ENCODE measurements at regions not wholly inside any gene's neighbourhood (a gene's known extent, or its start where the extent isn't known, plus 50 kb on each side); places are given as distances from the start of the nearest gene placed in this dataset.

DNA sequence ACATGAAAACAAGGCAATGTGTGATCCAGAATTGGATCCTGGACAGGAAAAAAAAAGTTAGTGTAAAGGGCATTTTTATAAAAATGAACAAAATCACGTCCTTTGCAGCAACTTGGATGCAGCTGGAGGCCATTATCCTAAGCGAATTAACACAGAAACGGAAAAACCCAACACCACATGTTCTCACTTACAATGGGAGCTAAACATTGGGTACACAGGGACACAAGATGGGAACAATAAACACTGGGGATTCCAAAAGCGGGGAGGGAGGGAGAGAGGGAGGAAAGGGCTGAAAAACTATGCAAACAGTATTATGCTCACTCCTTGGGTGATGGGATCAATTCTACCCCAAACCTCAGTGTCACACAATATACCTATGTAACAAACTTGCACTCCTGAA, 91.4 kb upstream of the BTBD3 start:
- TF ChIP-seq, protein P1, sequence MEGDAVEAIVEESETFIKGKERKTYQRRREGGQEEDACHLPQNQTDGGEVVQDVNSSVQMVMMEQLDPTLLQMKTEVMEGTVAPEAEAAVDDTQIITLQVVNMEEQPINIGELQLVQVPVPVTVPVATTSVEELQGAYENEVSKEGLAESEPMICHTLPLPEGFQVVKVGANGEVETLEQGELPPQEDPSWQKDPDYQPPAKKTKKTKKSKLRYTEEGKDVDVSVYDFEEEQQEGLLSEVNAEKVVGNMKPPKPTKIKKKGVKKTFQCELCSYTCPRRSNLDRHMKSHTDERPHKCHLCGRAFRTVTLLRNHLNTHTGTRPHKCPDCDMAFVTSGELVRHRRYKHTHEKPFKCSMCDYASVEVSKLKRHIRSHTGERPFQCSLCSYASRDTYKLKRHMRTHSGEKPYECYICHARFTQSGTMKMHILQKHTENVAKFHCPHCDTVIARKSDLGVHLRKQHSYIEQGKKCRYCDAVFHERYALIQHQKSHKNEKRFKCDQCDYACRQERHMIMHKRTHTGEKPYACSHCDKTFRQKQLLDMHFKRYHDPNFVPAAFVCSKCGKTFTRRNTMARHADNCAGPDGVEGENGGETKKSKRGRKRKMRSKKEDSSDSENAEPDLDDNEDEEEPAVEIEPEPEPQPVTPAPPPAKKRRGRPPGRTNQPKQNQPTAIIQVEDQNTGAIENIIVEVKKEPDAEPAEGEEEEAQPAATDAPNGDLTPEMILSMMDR (IDR thresholded peaks at IDR 0.05): no peak
- Histone ChIP-seq H3K4me1 (ENCODE audit: control insufficient read depth in 1 of 2, insufficient read depth in 1 of 2, low read depth in 1 of 2, low read length in 1 of 2) (no peaks in the 10 kb centered on the region), H3K27me3 (no peaks in the 10 kb centered on the region), H3K36me3 (no peaks in the 10 kb centered on the region), H3K4me3 (ENCODE audit: low read depth in 1 of 2, low read length in 1 of 2) (no peak overlapping the region), H3K27ac (no peak overlapping the region), H3K9me3 (no peaks in the 10 kb centered on the region)

- no peaks in the 10 kb centered on the region for H3K36me3 ChIP-seq
- TF ChIP-seq, protein P1 (IDR thresholded peaks at IDR 0.05): no peak
These were observed 85.3 kb upstream of the BTBD3 start for GRCh38 chr20:11832397-11832796.

GRCh38 chr20:11832851-11833250, 84.8 kb upstream of the BTBD3 start:
- Histone ChIP-seq H3K9me3 (no peaks in the 10 kb centered on the region), H3K36me3 (no peaks in the 10 kb centered on the region), H3K4me1 (ENCODE audit: control insufficient read depth in 1 of 2, insufficient read depth in 1 of 2, low read depth in 1 of 2, low read length in 1 of 2) (no peaks in the 10 kb centered on the region), H3K27me3 (no peaks in the 10 kb centered on the region), H3K4me3 (ENCODE audit: low read depth in 1 of 2, low read length in 1 of 2) (no peak overlapping the region), H3K27ac (no peak overlapping the region)
- TF ChIP-seq, protein P1 (IDR thresholded peaks at IDR 0.05): no peak

More at GRCh38 chr20:11832397-11832796, 85.3 kb upstream of the BTBD3 start:
- Histone ChIP-seq H3K4me3 (ENCODE audit: low read depth in 1 of 2, low read length in 1 of 2) (no peak overlapping the region), H3K9me3 (no peaks in the 10 kb centered on the region), H3K27me3 (no peaks in the 10 kb centered on the region), H3K4me1 (ENCODE audit: control insufficient read depth in 1 of 2, insufficient read depth in 1 of 2, low read depth in 1 of 2, low read length in 1 of 2) (no peaks in the 10 kb centered on the region), H3K27ac (no peak overlapping the region)

DNA sequence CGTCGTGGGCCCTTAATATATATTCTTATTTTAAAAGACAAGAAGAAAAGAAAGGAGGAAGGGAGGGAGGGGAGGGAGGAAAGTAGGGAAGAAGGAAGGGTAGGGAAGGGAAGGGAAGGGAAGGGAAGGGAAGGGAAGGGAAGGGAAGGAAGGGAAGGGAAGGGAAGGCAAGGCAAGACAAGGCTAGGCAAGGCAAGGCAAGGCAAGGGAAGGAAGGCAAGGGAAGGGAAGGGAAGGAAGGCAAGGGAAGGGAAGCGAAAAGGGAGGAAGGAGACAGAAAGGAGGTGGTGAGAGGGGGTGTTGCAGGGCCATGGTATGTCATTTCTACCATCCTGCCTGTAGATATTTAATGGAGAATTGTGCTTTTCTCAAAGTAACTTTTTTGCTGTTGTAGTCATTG, 83.9 kb upstream of the BTBD3 start:
- Histone ChIP-seq H3K27ac (no peak overlapping the region), H3K4me3 (ENCODE audit: low read depth in 1 of 2, low read length in 1 of 2) (no peak overlapping the region), H3K36me3 (no peaks in the 10 kb centered on the region), H3K4me1 (ENCODE audit: control insufficient read depth in 1 of 2, insufficient read depth in 1 of 2, low read depth in 1 of 2, low read length in 1 of 2) (no peaks in the 10 kb centered on the region), H3K27me3 (no peaks in the 10 kb centered on the region), H3K9me3 (no peaks in the 10 kb centered on the region)
- TF ChIP-seq, protein P1 (IDR thresholded peaks at IDR 0.05): no peak

- no peaks in the 10 kb centered on the region for H3K27me3 ChIP-seq
These were observed 79.5 kb upstream of the BTBD3 start for GRCh38 chr20:11838076-11838636.

More at GRCh38 chr20:11838076-11838636, 79.5 kb upstream of the BTBD3 start:
- TF ChIP-seq, protein P1 (IDR thresholded peaks at IDR 0.05): no peak
- H3K9me3 ChIP-seq: no peaks in the 10 kb centered on the region
- H3K27ac ChIP-seq: no peak overlapping the region
- no peak overlapping the region for H3K4me3 ChIP-seq (ENCODE audit: low read depth in 1 of 2, low read length in 1 of 2)
- no peaks in the 10 kb centered on the region for H3K4me1 ChIP-seq (ENCODE audit: control insufficient read depth in 1 of 2, insufficient read depth in 1 of 2, low read depth in 1 of 2, low read length in 1 of 2)
- H3K36me3 ChIP-seq: no peaks in the 10 kb centered on the region
